ENCODE measurements at regions not wholly inside any gene's neighbourhood (a gene's known extent, or its start where the extent isn't known, plus 50 kb on each side); places are given as distances from the start of the nearest gene placed in this dataset.

DNA sequence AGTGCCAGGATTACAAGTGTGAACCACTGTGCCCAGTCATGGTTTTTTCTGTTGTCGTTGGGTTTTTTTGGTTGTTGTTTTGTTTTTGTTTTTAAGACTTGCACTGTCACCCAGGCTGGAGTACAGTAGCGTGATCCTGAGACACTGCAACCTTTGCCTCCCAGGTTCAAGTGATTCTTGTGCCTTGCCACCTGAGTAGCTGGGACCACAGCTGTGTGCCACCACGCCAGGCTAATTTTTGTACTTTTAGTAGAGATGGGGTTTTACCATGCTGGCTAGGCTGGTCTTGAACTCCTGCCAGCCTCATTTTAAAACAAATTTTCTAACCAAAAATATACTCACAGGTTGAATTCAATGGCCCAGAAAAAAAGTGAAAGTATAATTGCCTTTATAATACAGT, 174.1 kb downstream of the AHR start:
- H3K4me3 Mint-ChIP-seq, result no peak overlapping the region
- H3K36me3 Mint-ChIP-seq (ENCODE audit: low read depth), result no peaks in the 10 kb centered on the region
- intact Hi-C loops (cut with micrococcal nuclease), result no loop called here
- no peaks in the 10 kb centered on the region for H3K4me1 Mint-ChIP-seq (ENCODE audit: low read depth)
- DNase-seq (ENCODE audit: low spot score), result no peak
- H3K9me3 Mint-ChIP-seq, result no peaks in the 10 kb centered on the region
- H3K27me3 Mint-ChIP-seq (ENCODE audit: insufficient read depth), result peaks cover 5% of the 10 kb centered on the region
- no peak overlapping the region for H3K27ac Mint-ChIP-seq

DNA sequence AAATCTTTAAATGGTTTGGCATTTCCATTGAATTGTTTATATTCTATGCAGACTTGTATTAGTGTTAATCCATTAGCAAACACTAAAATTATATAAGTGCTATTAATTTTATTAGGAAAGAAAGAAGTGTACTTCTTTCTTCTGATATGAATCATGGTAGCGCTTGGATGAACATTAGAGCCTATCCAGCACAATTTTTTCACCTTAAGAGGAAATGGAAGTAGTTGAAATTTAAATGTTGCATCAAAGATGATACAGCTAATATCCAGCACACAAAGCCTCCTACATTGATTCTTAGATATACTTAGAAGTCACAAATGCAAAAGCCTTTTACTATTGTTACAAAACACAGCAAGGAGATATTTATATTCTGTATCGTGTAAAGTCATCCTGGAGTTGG, 174.5 kb downstream of the AHR start:
- no peak overlapping the region for H3K27ac Mint-ChIP-seq
- no peak for DNase-seq (ENCODE audit: low spot score)
- H3K27me3 Mint-ChIP-seq (ENCODE audit: insufficient read depth), result peaks cover 5% of the 10 kb centered on the region
- H3K9me3 Mint-ChIP-seq, result no peaks in the 10 kb centered on the region
- no peak overlapping the region for H3K4me3 Mint-ChIP-seq
- H3K4me1 Mint-ChIP-seq (ENCODE audit: low read depth), result no peaks in the 10 kb centered on the region
- no peaks in the 10 kb centered on the region for H3K36me3 Mint-ChIP-seq (ENCODE audit: low read depth)
- intact Hi-C loops (cut with micrococcal nuclease), result no loop called here

DNA sequence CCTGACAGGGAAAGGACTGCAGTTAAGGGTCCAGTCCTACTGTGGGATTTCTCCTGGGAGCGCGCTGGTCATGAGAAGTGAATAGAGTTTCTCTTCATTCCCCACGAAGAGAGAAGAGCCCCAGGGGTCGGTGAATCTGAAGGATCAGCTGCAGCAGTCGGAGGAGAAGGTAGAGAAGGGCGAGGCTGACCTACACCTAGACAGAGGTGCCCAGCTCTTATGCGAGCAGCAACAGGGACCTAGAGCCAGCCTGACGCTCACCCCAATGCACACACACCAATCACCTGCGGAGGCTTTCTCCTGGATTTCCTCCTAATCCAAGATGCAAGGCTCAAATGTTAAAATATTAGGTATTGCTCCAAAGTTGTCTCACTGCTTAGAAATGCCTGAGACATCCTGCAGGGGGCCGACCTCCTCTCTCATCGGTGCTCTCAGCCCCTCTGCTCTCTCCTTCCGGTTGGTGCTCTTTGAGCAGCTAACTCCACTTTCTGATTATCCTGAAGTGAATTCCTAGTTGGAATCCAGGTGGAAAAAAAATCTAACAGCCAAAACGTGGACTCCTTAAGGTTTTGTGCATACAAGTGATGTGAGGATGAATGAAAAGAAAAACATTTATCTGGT, 176.4 kb downstream of the AHR start:
- Mint-ChIP-seq H3K9me3 (no peaks in the 10 kb centered on the region), H3K27me3 (ENCODE audit: insufficient read depth) (peaks cover 5% of the 10 kb centered on the region), H3K27ac (no peak overlapping the region), H3K4me1 (ENCODE audit: low read depth) (no peaks in the 10 kb centered on the region), H3K36me3 (ENCODE audit: low read depth) (no peaks in the 10 kb centered on the region), H3K4me3 (no peak overlapping the region)
- no peak for DNase-seq (ENCODE audit: low spot score)
- intact Hi-C loops (cut with micrococcal nuclease), result no loop called here

DNA sequence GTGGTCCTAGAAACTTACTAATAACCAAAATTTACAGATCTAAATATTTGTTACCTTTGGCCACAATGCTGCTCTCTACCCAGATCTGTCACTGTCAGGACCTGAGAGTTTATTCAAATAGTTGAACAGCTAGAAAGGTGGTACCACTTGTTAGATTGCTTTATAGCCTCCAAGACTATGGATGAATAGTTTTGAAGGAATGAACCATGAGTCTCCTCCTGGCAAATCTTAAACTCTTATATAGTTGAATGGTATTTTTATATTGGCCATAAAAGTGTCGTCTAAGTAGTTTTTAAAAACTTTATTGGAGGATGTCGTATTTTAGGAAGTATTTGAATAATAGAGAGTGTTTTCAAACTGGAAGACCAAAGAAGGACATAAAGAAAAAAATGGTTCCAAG, 178.7 kb downstream of the AHR start:
- H3K36me3 Mint-ChIP-seq (ENCODE audit: low read depth), result no peaks in the 10 kb centered on the region
- H3K9me3 Mint-ChIP-seq, result no peaks in the 10 kb centered on the region
- intact Hi-C loops (cut with micrococcal nuclease), result no loop called here
- H3K4me1 Mint-ChIP-seq (ENCODE audit: low read depth), result no peaks in the 10 kb centered on the region
- no peak overlapping the region for H3K4me3 Mint-ChIP-seq
- no peak overlapping the region for H3K27ac Mint-ChIP-seq
- DNase-seq (ENCODE audit: low spot score), result no peak
- H3K27me3 Mint-ChIP-seq (ENCODE audit: insufficient read depth), result peaks cover 5% of the 10 kb centered on the region

DNA sequence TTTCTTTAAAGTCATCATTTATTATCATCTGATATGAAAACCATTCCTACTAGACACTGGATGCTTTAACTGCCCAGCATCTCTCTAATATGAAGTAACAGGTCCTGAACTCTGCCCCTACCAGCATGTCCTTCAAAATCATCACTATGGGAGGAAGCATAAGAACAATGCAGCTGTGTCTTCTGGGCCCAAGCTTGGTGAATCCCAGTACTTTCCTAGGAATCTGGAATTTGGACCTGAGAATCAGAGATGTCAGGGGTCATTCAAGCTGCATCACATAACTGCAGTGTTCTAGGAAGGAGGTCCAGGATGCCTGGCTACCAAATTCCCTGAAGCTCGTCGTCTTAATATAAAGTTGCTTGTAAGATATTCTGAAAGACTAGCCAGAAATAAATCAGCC, 182.7 kb downstream of the AHR start:
- intact Hi-C loops (cut with micrococcal nuclease), result no loop called here
- Mint-ChIP-seq H3K27me3 (ENCODE audit: insufficient read depth) (peaks cover 5% of the 10 kb centered on the region), H3K27ac (no peak overlapping the region)

DNA sequence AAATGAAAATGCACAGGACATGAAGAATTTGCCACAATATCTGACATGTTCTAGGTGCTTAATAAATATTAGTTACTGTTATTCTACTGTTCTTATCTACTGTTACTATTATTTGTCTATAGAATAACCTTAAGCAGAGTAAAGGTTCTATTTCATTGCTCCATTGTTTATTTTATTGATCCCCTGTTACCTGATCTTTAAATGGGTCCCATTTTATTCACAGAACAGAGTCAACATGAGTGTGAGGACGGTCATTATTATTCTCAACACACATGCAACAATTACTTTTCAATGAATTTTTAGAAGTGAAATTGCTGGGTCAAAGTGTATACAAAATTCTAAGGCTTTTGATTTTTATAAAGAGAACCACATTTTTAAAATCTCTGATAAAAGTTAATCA, 186.9 kb downstream of the AHR start:
- H3K4me3 Mint-ChIP-seq, result no peak overlapping the region
- H3K36me3 Mint-ChIP-seq (ENCODE audit: low read depth), result no peaks in the 10 kb centered on the region
- intact Hi-C loops (cut with micrococcal nuclease), result no loop called here
- DNase-seq (ENCODE audit: low spot score), result no peak
- peaks cover 2% of the 10 kb centered on the region for H3K4me1 Mint-ChIP-seq (ENCODE audit: low read depth)
- no peaks in the 10 kb centered on the region for H3K27me3 Mint-ChIP-seq (ENCODE audit: insufficient read depth)
- H3K27ac Mint-ChIP-seq, result no peak overlapping the region
- peaks cover 5% of the 10 kb centered on the region for H3K9me3 Mint-ChIP-seq

More for the DNA sequence above, 182.7 kb downstream of the AHR start:
- Mint-ChIP-seq H3K9me3 (peaks cover 5% of the 10 kb centered on the region), H3K36me3 (ENCODE audit: low read depth) (no peaks in the 10 kb centered on the region), H3K4me1 (ENCODE audit: low read depth) (no peaks in the 10 kb centered on the region), H3K4me3 (no peak overlapping the region)
- DNase-seq (ENCODE audit: low spot score), result no peak

DNA sequence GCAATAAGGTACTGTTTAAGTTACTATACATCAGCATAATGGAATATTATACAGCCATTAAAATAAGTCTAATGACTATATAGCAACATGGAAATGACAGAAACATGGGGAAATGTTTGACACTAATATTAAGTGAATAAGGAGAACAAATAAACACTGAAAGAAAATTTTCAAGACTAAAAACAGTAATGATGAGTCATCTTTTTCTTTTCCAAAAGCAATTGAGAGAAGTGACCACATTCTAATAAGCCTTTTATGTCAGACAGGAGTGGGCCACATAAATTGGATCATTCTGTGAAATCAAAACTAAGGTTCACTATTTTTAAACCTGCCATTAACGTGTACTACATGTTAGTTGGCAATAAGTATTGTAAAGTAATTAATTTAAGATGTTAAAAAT, 187.5 kb downstream of the AHR start:
- intact Hi-C loops (cut with micrococcal nuclease), result no loop called here
- Mint-ChIP-seq H3K27ac (no peak overlapping the region), H3K4me3 (no peak overlapping the region), H3K36me3 (ENCODE audit: low read depth) (no peaks in the 10 kb centered on the region), H3K9me3 (peaks cover 5% of the 10 kb centered on the region), H3K27me3 (ENCODE audit: insufficient read depth) (no peaks in the 10 kb centered on the region), H3K4me1 (ENCODE audit: low read depth) (peaks cover 7% of the 10 kb centered on the region)
- no peak for DNase-seq (ENCODE audit: low spot score)

DNA sequence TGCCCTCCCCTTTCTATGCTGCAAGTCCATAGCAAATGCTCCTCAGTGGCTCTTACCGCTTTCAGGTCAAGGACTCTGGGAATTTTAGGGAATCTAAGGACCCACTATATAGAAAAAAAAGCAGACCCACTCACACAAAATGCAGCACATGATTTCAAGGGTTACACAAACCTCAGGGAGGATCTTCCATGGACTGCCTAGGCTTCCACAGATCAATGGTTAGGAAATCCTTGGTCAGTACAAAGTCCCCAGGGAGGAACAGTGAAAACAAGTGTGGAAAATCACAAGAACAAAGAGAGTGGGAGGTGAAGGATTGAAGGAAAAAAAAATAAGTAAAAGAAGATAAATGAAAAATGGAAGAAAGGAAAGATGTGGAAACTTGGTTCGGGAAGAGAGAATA, 188.4 kb downstream of the AHR start:
- H3K27ac Mint-ChIP-seq, result no peak overlapping the region
- no peak overlapping the region for H3K4me3 Mint-ChIP-seq
- no peaks in the 10 kb centered on the region for H3K36me3 Mint-ChIP-seq (ENCODE audit: low read depth)
- H3K9me3 Mint-ChIP-seq, result peaks cover 5% of the 10 kb centered on the region
- intact Hi-C loops (cut with micrococcal nuclease), result no loop called here
- H3K4me1 Mint-ChIP-seq (ENCODE audit: low read depth), result peaks cover 10% of the 10 kb centered on the region
- no peaks in the 10 kb centered on the region for H3K27me3 Mint-ChIP-seq (ENCODE audit: insufficient read depth)
- DNase-seq (ENCODE audit: low spot score), result no peak

DNA sequence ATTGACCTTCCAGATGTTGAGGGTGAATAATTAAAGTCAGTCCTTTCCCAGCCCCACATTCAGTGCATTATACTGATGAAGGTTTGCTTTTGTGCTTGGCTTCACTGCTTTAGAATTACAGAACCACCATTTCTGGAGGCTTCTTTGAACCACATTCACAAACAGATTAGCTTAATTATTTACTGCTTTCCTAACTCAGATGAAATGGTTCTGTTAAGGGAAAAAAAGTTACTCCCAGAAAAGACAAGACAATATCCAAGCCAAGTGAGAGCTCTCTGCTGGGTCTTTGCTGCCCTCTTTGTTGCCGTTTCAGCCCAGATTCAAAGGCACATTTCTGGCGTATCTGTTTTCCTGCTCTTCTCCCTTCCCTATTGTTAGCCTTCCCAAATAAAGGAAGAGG, 188.9 kb downstream of the AHR start:
- H3K27me3 Mint-ChIP-seq (ENCODE audit: insufficient read depth), result no peaks in the 10 kb centered on the region
- no peak overlapping the region for H3K27ac Mint-ChIP-seq
- no peaks in the 10 kb centered on the region for H3K36me3 Mint-ChIP-seq (ENCODE audit: low read depth)
- H3K4me1 Mint-ChIP-seq (ENCODE audit: low read depth), result peaks cover 10% of the 10 kb centered on the region
- peaks cover 5% of the 10 kb centered on the region for H3K9me3 Mint-ChIP-seq
- H3K4me3 Mint-ChIP-seq, result no peak overlapping the region
- DNase-seq (ENCODE audit: low spot score), result no peak
- intact Hi-C loops (cut with micrococcal nuclease), result no loop called here

DNA sequence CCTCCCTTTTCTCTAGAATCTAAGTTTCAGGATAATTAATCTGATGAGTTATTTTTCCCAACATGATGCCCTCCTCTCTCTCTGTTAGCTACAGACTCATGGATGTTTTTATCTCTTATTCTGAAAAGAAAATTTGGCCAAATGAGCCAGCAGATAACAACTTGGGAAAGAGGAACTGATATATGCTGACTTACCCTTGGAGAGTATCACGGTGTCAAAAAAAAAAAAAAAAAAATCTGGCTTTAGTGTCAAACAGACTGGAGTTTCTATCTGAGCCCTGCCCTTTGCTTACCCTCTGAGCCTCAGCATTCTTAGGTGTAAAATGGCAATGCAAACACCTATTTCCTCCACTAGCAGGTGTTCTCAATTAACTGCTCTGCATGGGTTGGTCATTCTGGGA, 190.4 kb downstream of the AHR start:
- DNase-seq (ENCODE audit: low spot score), result no peak
- Mint-ChIP-seq H3K4me3 (no peak overlapping the region), H3K36me3 (ENCODE audit: low read depth) (no peaks in the 10 kb centered on the region), H3K4me1 (ENCODE audit: low read depth) (peaks cover 10% of the 10 kb centered on the region), H3K27ac (no peak overlapping the region), H3K27me3 (ENCODE audit: insufficient read depth) (no peaks in the 10 kb centered on the region), H3K9me3 (peaks cover 5% of the 10 kb centered on the region)
- intact Hi-C loops (cut with micrococcal nuclease), result no loop called here

DNA sequence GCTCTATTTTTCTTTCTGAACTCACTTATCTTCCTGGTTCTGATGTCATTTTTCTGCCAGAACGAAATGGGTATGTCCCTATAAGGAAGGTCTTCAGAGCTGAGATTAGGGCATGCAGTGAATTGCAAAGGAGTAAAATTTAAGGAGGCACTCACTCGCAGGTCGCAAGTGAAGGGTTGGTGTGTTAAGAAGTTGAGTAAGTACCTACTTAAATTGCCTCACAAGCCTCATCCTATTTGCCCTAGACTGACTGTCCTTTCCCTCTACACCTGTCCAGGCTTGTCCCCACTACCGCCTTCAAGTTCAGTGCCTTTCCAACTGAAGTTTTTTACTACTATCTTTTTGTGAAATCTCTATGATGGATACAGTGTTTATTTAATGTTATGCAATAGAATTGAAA, 191.5 kb downstream of the AHR start:
- peaks cover 10% of the 10 kb centered on the region for H3K4me1 Mint-ChIP-seq (ENCODE audit: low read depth)
- H3K4me3 Mint-ChIP-seq, result no peak overlapping the region
- no peak for DNase-seq (ENCODE audit: low spot score)
- H3K36me3 Mint-ChIP-seq (ENCODE audit: low read depth), result no peaks in the 10 kb centered on the region
- no peaks in the 10 kb centered on the region for H3K27me3 Mint-ChIP-seq (ENCODE audit: insufficient read depth)
- no peak overlapping the region for H3K27ac Mint-ChIP-seq
- peaks cover 5% of the 10 kb centered on the region for H3K9me3 Mint-ChIP-seq
- intact Hi-C loops (cut with micrococcal nuclease), result no loop called here

DNA sequence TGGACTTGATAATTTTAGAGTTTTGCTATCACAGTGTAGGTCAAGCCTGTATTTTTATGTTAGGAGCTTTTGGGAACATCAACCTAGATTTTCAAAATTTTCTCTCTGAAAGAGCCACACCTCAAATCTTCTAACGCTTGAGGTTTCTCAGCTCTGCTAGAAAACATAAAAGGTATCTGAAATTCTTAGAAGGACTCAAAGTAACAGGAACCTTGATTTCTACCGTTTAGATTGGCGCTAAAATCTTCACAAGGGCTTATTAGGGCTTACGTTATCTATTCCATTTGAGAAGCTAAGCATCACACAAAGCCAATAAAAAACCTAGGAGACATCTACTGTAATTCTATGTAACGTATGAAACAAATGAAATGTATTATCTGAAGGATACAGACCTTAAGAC, 192.4 kb downstream of the AHR start:
- no peak for DNase-seq (ENCODE audit: low spot score)
- Mint-ChIP-seq H3K9me3 (peaks cover under 1% of the 10 kb centered on the region), H3K27ac (no peak overlapping the region), H3K27me3 (ENCODE audit: insufficient read depth) (no peaks in the 10 kb centered on the region), H3K4me3 (no peak overlapping the region), H3K4me1 (ENCODE audit: low read depth) (peaks cover 10% of the 10 kb centered on the region), H3K36me3 (ENCODE audit: low read depth) (no peaks in the 10 kb centered on the region)
- intact Hi-C loops (cut with micrococcal nuclease), result no loop called here

DNA sequence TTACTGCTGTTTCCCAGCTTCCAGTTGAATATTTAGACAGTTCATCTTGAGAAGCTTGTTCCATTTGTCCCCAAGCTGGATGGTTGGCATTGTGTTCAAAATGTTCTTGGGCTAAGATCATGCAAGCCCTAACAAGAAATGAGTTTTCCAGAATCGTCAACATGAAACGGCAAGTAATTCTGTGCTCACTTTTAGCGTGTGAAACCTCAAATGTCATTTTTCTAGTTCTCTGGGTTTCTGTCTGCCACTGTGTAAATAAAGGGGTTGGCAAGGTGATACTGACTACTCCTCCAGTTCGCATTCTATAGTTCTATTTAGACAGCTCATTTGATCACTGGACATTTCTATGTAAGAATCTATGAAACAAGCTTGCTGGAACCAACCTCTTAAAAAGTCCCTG, 194.0 kb downstream of the AHR start:
- no peaks in the 10 kb centered on the region for H3K36me3 Mint-ChIP-seq (ENCODE audit: low read depth)
- no peaks in the 10 kb centered on the region for H3K27me3 Mint-ChIP-seq (ENCODE audit: insufficient read depth)
- H3K4me1 Mint-ChIP-seq (ENCODE audit: low read depth), result peaks cover 10% of the 10 kb centered on the region
- no peak for DNase-seq (ENCODE audit: low spot score)
- no peaks in the 10 kb centered on the region for H3K9me3 Mint-ChIP-seq
- intact Hi-C loops (cut with micrococcal nuclease), result no loop called here
- no peak overlapping the region for H3K27ac Mint-ChIP-seq
- no peak overlapping the region for H3K4me3 Mint-ChIP-seq

DNA sequence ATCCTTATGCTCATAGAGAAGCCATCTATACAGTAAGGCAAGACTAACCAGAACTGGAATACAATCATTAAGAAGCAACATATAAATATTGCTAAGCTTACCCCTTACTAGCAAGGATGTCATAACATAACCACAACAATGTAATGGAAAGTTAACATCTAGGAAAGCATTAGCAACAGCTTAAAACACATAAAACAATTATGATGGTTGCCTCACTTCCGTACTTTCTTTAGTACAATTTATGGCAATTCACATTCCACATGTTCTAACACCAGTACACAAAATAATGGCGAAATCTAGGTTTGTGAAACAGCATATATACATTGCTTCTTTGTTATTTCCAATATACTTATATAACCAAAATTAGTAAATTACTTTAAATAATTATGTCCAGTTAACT, 195.0 kb downstream of the AHR start:
- intact Hi-C loops (cut with micrococcal nuclease), result no loop called here
- DNase-seq (ENCODE audit: low spot score), result no peak

More for the DNA sequence above, 195.0 kb downstream of the AHR start:
- H3K36me3 Mint-ChIP-seq (ENCODE audit: low read depth), result no peaks in the 10 kb centered on the region
- no peaks in the 10 kb centered on the region for H3K9me3 Mint-ChIP-seq
- no peak overlapping the region for H3K4me3 Mint-ChIP-seq
- H3K27ac Mint-ChIP-seq, result no peak overlapping the region
- no peaks in the 10 kb centered on the region for H3K27me3 Mint-ChIP-seq (ENCODE audit: insufficient read depth)
- peaks cover 10% of the 10 kb centered on the region for H3K4me1 Mint-ChIP-seq (ENCODE audit: low read depth)

Data from activated T-helper 1 cell treated with anti-CD3 and anti-CD28 coated beads, Interleukin-12 subunit alpha, Interleukin-12 subunit beta, Interleukin-2, Interleukin-4 antibody, amounts not matched to agents 30 ng/mL and 10 ng/mL and 1 ng/mL, durations not matched to agents 14 hours and 24 hours and 36 hours (primary cell).